GM12892 (cell line): ENCODE measurements at regions not wholly inside any gene's neighbourhood (a gene's known extent, or its start where the extent isn't known, plus 50 kb on each side); places are given as distances from the start of the nearest gene placed in this dataset.

Experiments used
- POLR2A ChIP-seq: IDR thresholded peaks from 2 replicates; pipeline ENCODE4 v1.6.1; 2011; ENCODE audit warnings: low read depth, low read length, control low read depth
- POLR2AphosphoS5 ChIP-seq: IDR thresholded peaks from 2 replicates; pipeline ENCODE4 v1.6.1; 2011; ENCODE audit warnings: low read depth, low read length, control low read depth
- TAF1 ChIP-seq: IDR thresholded peaks from 2 replicates; pipeline ENCODE4 v1.6.1; 2011; ENCODE audit warnings: low read depth, mild to moderate bottlenecking, control low read depth, low read length, borderline replicate concordance

DNA sequence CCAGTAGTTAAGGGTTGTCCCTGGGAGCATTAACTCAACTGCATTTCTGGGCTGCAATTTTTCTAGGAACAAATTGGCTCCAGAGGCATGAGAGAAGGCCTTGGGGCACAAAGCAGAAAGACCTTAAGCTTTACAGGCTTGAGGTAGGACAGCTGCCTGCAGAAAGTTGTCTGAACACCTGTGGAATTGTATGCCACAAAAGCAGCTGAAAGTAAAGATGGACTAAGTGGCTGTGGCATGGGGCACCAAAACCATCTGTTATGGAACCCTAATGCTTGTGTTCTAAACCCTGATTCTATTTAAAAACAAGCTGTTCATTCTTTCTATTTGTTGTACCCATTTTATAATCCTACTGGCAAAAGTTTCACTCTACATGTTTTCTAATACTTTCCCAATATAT lies 515.2 kb downstream of the GLUD2 start:
- TF ChIP-seq POLR2A (no peak), POLR2AphosphoS5 (no peak), TAF1 (no peak)
